Mucosa of descending colon (tissue), 3 donors: ENCODE measurements at regions not wholly inside any gene's neighbourhood (a gene's known extent, or its start where the extent isn't known, plus 50 kb on each side); places are given as distances from the start of the nearest gene placed in this dataset.

Experiments
- ATAC-seq: fragments of 200-7000 bp; cut with Tn5 transposase; one replicate; pipeline ENCODE4 v1.9.1; 2020; ENCODE audit warnings: mild to moderate bottlenecking, moderate library complexity
- DNase-seq, 3 donors: peaks; one replicate each; pipeline ENCODE4 v3.0.0-alpha.2; 2020
- H3K36me3 ChIP-seq: fragments of 200-600 bp; one replicate; pipeline ENCODE4 v1.8.0; 2021; ENCODE audit warnings: low read depth, mild to moderate bottlenecking
- H3K4me1 ChIP-seq: fragments of 200-600 bp; one replicate; pipeline ENCODE4 v1.8.0; 2021; ENCODE audit warnings: low read depth, mild to moderate bottlenecking
- H3K4me3 ChIP-seq: fragments of 200-600 bp; one replicate; pipeline ENCODE4 v1.8.0; 2021; ENCODE audit warnings: mild to moderate bottlenecking
- H3K9me3 ChIP-seq: fragments of 200-600 bp; one replicate; pipeline ENCODE4 v1.8.0; 2021; ENCODE audit warnings: mild to moderate bottlenecking
- intact Hi-C, 2 donors: fragments of 100-400 bp; cut with DNase I in 1 of 2; cut with micrococcal nuclease in 1 of 2; formaldehyde crosslinking; loops; one replicate each; pipeline versions ENCODE4 v1.11.0 to v1.11.1; 2022; cut with DNase I, micrococcal nuclease
- TF ChIP-seq, protein P1 (sequence below): fragments of 200-600 bp; IDR thresholded peaks from one replicate; pipeline ENCODE4 v1.8.0; 2022; ENCODE audit warnings: antibody characterized with exemption, mild to moderate bottlenecking
- donor health status: DM: no; HTN: no; CAD: no; lungs with moderate emphysema.
- donor health status: DM: no; HTN: no; CAD: no.
- donor health status: DM: no; HTN: yes; CAD: no.

GRCh38 chr5:96049398-96050272, 88.0 kb upstream of the ELL2 start:
- Histone ChIP-seq H3K4me3 (no peak overlapping the region), H3K36me3 (no peaks in the 10 kb centered on the region), H3K4me1 (no peaks in the 10 kb centered on the region), H3K9me3 (no peaks in the 10 kb centered on the region)
- intact Hi-C loops: no loop called here
- ATAC-seq: no peak
- no peak for DNase-seq
- TF ChIP-seq, protein P1, sequence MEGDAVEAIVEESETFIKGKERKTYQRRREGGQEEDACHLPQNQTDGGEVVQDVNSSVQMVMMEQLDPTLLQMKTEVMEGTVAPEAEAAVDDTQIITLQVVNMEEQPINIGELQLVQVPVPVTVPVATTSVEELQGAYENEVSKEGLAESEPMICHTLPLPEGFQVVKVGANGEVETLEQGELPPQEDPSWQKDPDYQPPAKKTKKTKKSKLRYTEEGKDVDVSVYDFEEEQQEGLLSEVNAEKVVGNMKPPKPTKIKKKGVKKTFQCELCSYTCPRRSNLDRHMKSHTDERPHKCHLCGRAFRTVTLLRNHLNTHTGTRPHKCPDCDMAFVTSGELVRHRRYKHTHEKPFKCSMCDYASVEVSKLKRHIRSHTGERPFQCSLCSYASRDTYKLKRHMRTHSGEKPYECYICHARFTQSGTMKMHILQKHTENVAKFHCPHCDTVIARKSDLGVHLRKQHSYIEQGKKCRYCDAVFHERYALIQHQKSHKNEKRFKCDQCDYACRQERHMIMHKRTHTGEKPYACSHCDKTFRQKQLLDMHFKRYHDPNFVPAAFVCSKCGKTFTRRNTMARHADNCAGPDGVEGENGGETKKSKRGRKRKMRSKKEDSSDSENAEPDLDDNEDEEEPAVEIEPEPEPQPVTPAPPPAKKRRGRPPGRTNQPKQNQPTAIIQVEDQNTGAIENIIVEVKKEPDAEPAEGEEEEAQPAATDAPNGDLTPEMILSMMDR: no peak

GRCh38 chr5:96048763-96049162, 87.1 kb upstream of the ELL2 start:
- ATAC-seq (peak; percentile 66), DNase-seq (peak in 2 of 3 donors; percentile 13 to 36)
- TF ChIP-seq, protein P1: no peak
- Histone ChIP-seq H3K4me1 (no peaks in the 10 kb centered on the region), H3K4me3 (no peak overlapping the region), H3K9me3 (no peaks in the 10 kb centered on the region), H3K36me3 (no peaks in the 10 kb centered on the region)
- intact Hi-C loops: no loop called here

GRCh38 chr5:96045888-96046287, 84.2 kb upstream of the ELL2 start:
- intact Hi-C loops: no loop called here
- DNase-seq: no peak

GRCh38 chr5:96043446-96043845, 81.8 kb upstream of the ELL2 start:
- Histone ChIP-seq H3K4me1 (no peaks in the 10 kb centered on the region), H3K9me3 (no peaks in the 10 kb centered on the region), H3K4me3 (no peak overlapping the region), H3K36me3 (no peaks in the 10 kb centered on the region)
- intact Hi-C loops: no loop called here
- TF ChIP-seq, protein P1: no peak
- ATAC-seq (no peak), DNase-seq (no peak)

More at GRCh38 chr5:96045888-96046287, 84.2 kb upstream of the ELL2 start:
- H3K9me3 ChIP-seq: no peaks in the 10 kb centered on the region
- no peaks in the 10 kb centered on the region for H3K36me3 ChIP-seq
- TF ChIP-seq, protein P1: no peak
- no peak for ATAC-seq
- H3K4me1 ChIP-seq: no peaks in the 10 kb centered on the region
- no peak overlapping the region for H3K4me3 ChIP-seq

- Histone ChIP-seq H3K9me3 (no peaks in the 10 kb centered on the region), H3K4me1 (no peaks in the 10 kb centered on the region), H3K4me3 (no peak overlapping the region), H3K36me3 (no peaks in the 10 kb centered on the region)
- TF ChIP-seq, protein P1: no peak
- DNase-seq: no peak
- no peak for ATAC-seq
- intact Hi-C loops: no loop called here
Observed at GRCh38 chr5:96037128-96037527, 75.5 kb upstream of the ELL2 start.
